Natural killer cell (primary cell): ENCODE measurements at regions not wholly inside any gene's neighbourhood (a gene's known extent, or its start where the extent isn't known, plus 50 kb on each side); places are given as distances from the start of the nearest gene placed in this dataset.

ENCODE experiments used
- ATAC-seq, 3 donors: fragments of 150-1000 bp in 2 of 3; fragments of 200-7000 bp in 1 of 3; cut with Tn5 transposase; 1 replicate in 1 of 3; 2 replicates in 2 of 3; pipeline ENCODE4 v1.10.0; 2021; ENCODE audit warnings: mild to moderate bottlenecking in 2 of 3, moderate library complexity in 2 of 3
- DNase-seq, 2 donors: peaks; one replicate each; pipeline versions ENCODE4 v3.0.0 to v3.0.0-alpha.2; 2013 to 2021; ENCODE audit warnings: mixed read lengths in 1 of 2
- H3K27ac ChIP-seq: one replicate; pipeline ENCODE4 v1.5.1; 2013; ENCODE audit warnings: mild to moderate bottlenecking, low read length
- H3K27me3 ChIP-seq: one replicate; pipeline ENCODE4 v1.6.1; 2013; ENCODE audit warnings: low read length; ENCODE audit not compliant: control insufficient read depth, insufficient read depth
- H3K36me3 ChIP-seq: one replicate; pipeline ENCODE4 v1.6.1; 2013; ENCODE audit warnings: low read length; ENCODE audit not compliant: control insufficient read depth, insufficient read depth
- H3K4me1 ChIP-seq: one replicate; pipeline ENCODE4 v1.6.1; 2013; ENCODE audit warnings: low read length; ENCODE audit not compliant: control insufficient read depth, insufficient read depth
- H3K4me3 ChIP-seq: one replicate; pipeline ENCODE4 v1.5.1; 2013; ENCODE audit warnings: low read length
- H3K9me3 ChIP-seq: one replicate; pipeline ENCODE4 v1.6.1; 2013; ENCODE audit warnings: low read length; ENCODE audit not compliant: control insufficient read depth, insufficient read depth
- H3K27ac Mint-ChIP-seq, 2 donors: one replicate each; pipeline ENCODE4 v1.8.0; 2022; ENCODE audit warnings: mild to moderate bottlenecking in 2 of 2, mixed read lengths in 2 of 2, moderate library complexity in 1 of 2
- H3K27me3 Mint-ChIP-seq, 2 donors: one replicate each; pipeline ENCODE4 v1.8.0; 2022; ENCODE audit warnings: low read depth in 2 of 2, mixed read lengths in 2 of 2
- H3K36me3 Mint-ChIP-seq: one replicate; pipeline ENCODE4 v1.8.0; 2022; ENCODE audit warnings: mixed read lengths
- H3K4me1 Mint-ChIP-seq, 2 donors: one replicate each; pipeline ENCODE4 v1.8.0; 2022; ENCODE audit warnings: mixed read lengths in 2 of 2
- H3K4me3 Mint-ChIP-seq: one replicate; pipeline ENCODE4 v1.8.0; 2022; ENCODE audit warnings: mild to moderate bottlenecking, moderate library complexity, mixed read lengths
- H3K9me3 Mint-ChIP-seq, 2 donors: one replicate each; pipeline ENCODE4 v1.8.0; 2022; ENCODE audit warnings: mixed read lengths in 2 of 2
- CTCF ChIP-seq: fragments of 200-600 bp; IDR thresholded peaks from one replicate; pipeline ENCODE4 v1.8.0; 2022; ENCODE audit warnings: antibody characterized with exemption
- WGBS: methylation state at CpG from one replicate; pipeline ENCODE4 v1.1.7; 2013; ENCODE audit warnings: missing lambda C conversion rate; ENCODE audit not compliant: insufficient coverage; 5-methylcytosine and 5-hydroxymethylcytosine counted together
- intact Hi-C: fragments of 100-400 bp; cut with micrococcal nuclease; formaldehyde crosslinking; loops from one replicate; pipeline ENCODE4 v1.14.2; 2022

- H3K4me1 ChIP-seq: no peaks in the 10 kb centered on the region
- Mint-ChIP-seq H3K27ac (no peak overlapping the region), H3K27me3 (no peaks in the 10 kb centered on the region), H3K36me3 (no peaks in the 10 kb centered on the region), H3K9me3 (peaks cover 2 to 6% of the 10 kb centered on the region in 2 donors), H3K4me3 (no peak overlapping the region), H3K4me1 (no peaks in the 10 kb centered on the region)
- intact Hi-C loops: no loop called here
- ATAC-seq (no peak), DNase-seq (no peak)
- no peak for TF ChIP-seq CTCF
- H3K27ac ChIP-seq: no peak overlapping the region
- H3K27me3 ChIP-seq: no peaks in the 10 kb centered on the region
- H3K4me3 ChIP-seq: no peak overlapping the region
- H3K9me3 ChIP-seq: no peaks in the 10 kb centered on the region
- no peaks in the 10 kb centered on the region for H3K36me3 ChIP-seq
- WGBS: 79% methylated on average over 3 of the region's 3 CpGs
These were observed 863.1 kb upstream of the TMPRSS15 start for GRCh38 chr21:19266636-19267035.

- H3K4me3 ChIP-seq: no peak overlapping the region
- H3K4me3 Mint-ChIP-seq: no peak overlapping the region
- intact Hi-C loops: no loop called here
- H3K4me1 ChIP-seq: no peaks in the 10 kb centered on the region
- no peaks in the 10 kb centered on the region for H3K9me3 ChIP-seq
- no peak overlapping the region for H3K27ac ChIP-seq
- H3K36me3 ChIP-seq: no peaks in the 10 kb centered on the region
- no peaks in the 10 kb centered on the region for H3K4me1 Mint-ChIP-seq
- peaks cover 8 to 9% of the 10 kb centered on the region in 2 donors for H3K9me3 Mint-ChIP-seq
- TF ChIP-seq CTCF: no peak
- DNase-seq (no peak), ATAC-seq (no peak)
- no peak overlapping the region for H3K27ac Mint-ChIP-seq
- H3K27me3 Mint-ChIP-seq: no peaks in the 10 kb centered on the region
- no peaks in the 10 kb centered on the region for H3K36me3 Mint-ChIP-seq
- no peaks in the 10 kb centered on the region for H3K27me3 ChIP-seq
- 66% methylated on average over 3 of the region's 3 CpGs for WGBS
These were observed 865.1 kb upstream of the TMPRSS15 start for GRCh38 chr21:19268686-19269085.

GRCh38 chr21:19275065-19275464, 871.5 kb upstream of the TMPRSS15 start:
- Mint-ChIP-seq H3K9me3 (peaks cover 7 to 8% of the 10 kb centered on the region in 2 donors), H3K4me1 (no peaks in the 10 kb centered on the region)
- WGBS: 100% methylated on average over 1 of the region's 2 CpGs

More at GRCh38 chr21:19275065-19275464, 871.5 kb upstream of the TMPRSS15 start:
- TF ChIP-seq CTCF: no peak
- Histone ChIP-seq H3K4me1 (no peaks in the 10 kb centered on the region), H3K36me3 (no peaks in the 10 kb centered on the region), H3K9me3 (no peaks in the 10 kb centered on the region), H3K4me3 (no peak overlapping the region), H3K27ac (no peak overlapping the region), H3K27me3 (no peaks in the 10 kb centered on the region)
- intact Hi-C loops: no loop called here
- no peak overlapping the region for H3K4me3 Mint-ChIP-seq
- no peaks in the 10 kb centered on the region for H3K27me3 Mint-ChIP-seq
- no peak overlapping the region for H3K27ac Mint-ChIP-seq
- ATAC-seq: no peak
- no peaks in the 10 kb centered on the region for H3K36me3 Mint-ChIP-seq
- no peak for DNase-seq
